COR-L47 (cell line): ENCODE measurements at regions not wholly inside any gene's neighbourhood (a gene's known extent, or its start where the extent isn't known, plus 50 kb on each side); places are given as distances from the start of the nearest gene placed in this dataset.
"Not testable (repeated sequence)": the region's sequence is repeated elsewhere in the genome, so short reads cannot be mapped to it uniquely, and the experiment has no call there.

ENCODE experiments used
- DNase-seq: peaks from one replicate; lab custom pipeline; 2025; lab: John Stamatoyannopoulos, UW

DNA sequence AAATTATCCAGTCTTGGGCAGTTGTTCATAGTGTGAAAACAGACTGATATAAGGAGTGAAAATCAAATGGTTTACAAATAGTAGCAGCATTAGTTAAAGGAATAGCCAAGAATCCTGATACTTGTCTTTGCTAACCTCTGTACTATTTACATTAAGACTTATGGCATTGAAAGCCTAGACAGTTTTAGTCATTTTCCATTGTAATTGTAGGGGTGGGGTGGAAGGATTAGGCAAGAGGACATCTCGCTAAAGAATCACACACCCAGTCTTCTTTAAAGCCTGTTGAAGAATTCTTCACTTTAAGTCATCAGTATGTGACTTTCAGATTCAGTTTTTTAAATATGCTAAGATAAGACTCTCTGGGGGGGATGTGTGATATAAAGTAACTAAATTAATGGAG, 207.5 kb upstream of the PHACTR1 start:
- DNase-seq: no peak

DNA sequence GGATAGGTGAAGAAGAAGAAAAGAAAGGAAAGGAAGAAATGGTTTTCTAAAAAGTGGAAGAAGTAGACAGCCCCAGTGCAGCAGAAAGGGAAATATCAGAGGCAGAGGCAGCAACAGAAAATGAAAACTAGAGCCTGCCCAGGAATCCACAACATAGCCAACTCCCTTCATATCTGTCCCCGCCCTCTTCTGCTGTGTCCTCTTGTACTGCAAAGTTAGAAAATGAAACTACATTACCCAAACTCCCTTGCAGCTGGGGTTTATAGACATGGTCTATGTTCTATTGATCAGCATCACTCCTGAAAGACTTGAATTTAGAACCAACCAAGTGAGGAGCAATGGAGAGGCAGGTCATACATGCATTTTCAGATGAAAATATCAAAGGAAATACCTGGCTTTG, 200.5 kb upstream of the PHACTR1 start:
- no peak for DNase-seq

DNA sequence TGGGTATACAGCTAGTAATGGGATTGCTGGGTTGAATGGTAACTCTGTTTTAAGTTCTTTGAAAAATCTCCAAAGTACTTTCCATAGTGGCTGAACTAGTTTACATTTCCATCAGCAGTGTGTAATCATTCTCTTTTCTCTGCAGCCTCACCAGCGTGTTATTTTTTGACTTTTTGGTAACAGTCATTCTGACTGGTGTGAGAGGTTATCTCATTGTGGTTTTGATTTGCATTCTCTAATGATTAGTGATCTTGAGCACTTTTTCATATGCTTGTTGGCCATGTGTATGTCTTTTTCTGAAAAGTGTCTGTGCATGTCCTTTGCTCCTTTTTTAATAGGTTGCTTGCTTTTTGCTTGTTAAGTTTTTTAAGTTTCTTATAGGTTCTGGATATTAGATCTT, 194.2 kb upstream of the PHACTR1 start:
- no peak for DNase-seq

DNA sequence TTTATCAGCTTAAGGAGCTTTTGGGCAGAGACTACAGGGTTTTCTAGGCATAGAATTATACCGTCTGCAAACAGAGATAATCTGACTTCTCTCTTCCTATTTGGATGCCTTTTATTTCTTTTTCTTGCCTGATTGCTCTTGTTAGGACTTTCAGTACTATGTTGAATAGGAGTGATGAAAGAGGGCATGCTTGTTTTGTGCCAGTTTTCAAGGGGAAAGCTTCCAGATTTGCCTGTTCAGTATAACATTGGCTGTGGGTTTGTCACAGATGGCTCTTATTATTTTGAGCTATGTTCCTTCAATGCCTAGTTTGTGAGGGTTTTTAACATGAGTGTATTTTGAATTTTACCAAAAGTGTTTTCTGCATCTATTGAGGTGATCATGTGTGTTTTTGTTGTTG, 192.8 kb upstream of the PHACTR1 start:
- DNase-seq: no peak

DNA sequence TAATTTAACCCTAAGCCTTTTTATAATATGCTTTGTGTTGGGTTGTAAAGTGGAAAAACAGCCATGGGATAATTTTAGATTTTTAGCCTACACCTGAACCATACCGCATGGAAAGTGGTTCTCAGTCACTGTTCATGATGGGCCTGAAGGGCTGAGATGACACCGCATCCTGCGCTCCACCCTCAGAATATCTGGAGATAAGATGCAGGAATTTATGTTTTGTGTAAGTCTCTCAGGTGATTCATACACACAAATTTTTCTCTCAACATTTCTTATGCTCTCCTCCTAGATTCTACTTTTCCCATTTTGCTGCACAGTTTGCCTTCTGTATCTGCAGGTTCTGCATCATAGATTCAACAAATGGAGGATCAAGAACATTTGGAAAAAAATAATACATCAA, 191.3 kb upstream of the PHACTR1 start:
- no peak for DNase-seq

DNA sequence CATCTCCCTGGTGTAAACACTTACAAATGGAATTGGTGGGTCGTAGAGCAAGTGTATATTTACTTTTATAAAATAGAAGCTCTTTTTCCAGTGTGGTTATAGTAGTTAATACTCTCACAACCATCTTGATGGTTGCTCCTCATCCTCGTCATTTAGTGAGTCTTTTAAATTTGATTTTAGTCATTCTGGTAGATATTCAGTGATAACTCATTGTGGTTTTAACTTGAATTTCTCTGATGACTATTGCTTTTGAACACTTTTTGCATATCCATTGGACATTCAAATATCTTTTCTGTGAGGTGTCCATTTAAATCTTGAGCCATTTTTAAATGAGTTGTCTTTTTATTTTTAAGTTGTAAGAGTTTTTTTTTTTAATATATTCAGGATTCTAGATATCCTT, 189.2 kb upstream of the PHACTR1 start:
- no peak for DNase-seq

DNA sequence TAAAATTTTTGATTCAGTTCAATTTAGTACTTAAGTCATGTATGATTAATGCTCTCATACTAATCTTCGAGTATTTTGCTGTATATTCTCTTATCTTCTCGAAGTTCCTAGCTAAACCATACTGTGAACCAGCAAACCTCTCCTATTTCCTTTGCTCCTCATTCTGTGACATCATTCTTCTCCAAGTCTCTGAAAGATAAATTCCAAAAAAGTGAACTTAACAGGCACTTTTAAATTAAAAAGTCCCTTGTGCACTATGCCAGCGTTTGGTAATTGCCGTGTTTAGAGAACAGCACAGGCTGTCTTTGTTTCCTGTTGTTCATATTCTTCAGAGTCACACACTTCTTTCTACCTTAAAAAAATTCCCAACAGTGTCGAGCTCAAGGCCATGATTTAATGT, 188.4 kb upstream of the PHACTR1 start:
- DNase-seq: no peak

DNA sequence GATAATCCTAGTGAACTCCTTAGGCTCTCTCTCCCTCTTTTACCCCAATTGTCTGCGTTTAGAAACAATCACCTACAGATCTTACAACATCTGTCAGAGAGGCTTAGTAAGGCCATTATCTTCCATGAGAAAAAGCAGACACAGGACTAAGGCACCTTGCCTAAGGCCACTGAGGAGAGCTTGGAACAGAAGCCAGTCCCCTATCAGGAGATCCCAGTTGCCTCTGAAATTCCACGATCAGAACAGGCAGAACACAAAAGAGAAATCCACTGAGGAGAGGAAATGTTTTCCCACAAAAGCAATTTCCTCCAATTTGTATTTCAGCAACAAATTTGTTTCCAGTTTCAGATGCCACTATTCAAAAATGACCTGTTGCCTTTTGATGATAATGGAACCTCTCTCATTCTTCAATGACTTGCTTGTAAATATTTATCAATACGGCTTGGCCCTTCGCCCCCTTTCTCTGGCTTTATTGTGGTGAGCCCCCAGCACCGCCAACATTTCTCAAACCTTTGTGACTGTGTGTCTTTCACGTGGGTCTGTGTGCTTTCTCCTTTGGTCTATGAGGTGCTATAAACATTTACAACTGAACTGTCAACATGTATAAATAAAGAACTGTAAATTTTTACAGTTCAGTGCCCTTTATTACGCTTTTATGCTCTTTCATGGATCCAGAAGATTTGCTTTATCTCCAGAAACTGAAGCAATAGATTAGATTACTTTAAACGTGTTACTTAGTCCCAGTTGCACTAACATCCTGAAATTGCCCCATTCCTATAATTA, 187.8 kb upstream of the PHACTR1 start:
- DNase-seq: no peak

DNA sequence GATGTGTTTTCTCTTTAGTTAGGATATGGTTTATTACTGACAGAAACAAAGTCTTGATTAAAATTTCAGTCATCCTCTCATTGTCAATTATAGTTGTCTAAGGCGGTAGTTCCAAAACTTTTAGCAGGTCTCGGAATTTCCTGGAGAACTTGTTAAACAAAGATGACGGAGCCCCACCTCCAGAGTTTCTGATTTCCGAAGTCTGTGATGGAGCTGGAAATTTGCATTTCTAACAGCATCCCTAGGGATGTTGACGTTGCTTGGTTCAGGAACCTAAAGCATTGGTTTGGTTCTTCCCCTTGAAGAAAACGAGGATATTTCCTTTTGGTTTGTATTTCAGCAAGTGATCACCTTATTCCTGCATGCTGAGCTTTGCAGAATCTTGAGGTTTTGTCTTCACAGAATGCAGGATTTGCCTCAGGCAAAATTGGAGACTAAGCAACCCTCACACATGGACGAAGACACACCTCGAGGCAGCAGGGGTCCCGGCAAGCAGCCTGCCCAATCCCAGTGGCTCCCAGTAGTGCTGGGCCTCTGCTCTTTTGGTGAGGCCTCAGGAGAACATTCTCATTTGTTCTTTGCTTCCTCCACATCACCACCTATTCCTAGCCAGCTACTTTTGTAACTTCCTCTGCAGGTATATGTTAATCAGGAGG, 187.1 kb upstream of the PHACTR1 start:
- DNase-seq: no peak

DNA sequence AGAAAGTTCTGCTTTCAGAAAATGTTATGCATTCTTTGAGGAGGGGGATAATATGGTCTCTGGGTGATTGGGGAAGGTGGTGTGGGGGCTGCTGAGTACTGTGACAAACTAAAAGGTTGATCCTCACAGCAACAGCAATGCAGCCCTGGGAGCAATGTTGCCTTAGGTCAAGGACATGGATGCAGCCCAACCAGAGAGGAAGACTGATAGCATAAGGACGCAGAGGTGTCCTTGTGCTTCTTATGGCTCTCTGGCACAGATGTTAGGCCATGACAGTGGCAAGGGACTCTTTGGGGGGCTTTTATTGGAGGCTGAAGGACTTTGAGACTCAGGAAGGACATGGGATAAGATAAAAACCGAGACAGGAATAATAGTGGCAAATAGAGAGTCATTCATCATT, 186.2 kb upstream of the PHACTR1 start:
- no peak for DNase-seq

DNA sequence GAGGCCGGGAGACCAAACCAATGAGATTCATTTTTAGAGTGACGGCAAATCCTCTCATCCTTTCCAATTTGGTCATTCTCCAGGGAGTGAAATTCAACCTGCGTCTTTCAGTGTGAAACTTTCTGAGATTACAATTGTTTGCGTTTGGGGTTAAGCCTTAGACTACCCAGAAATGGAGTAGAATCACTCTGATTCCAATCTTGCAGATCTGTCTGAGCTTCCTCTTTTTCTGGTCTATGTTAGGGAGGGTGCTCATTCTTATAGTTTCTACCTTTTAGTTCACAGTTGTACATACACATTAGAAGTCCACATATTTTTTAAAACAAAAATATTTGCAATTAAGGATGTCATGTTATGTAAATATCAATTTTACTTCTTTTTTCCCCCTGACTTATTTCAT, 183.0 kb upstream of the PHACTR1 start:
- DNase-seq: no peak

DNA sequence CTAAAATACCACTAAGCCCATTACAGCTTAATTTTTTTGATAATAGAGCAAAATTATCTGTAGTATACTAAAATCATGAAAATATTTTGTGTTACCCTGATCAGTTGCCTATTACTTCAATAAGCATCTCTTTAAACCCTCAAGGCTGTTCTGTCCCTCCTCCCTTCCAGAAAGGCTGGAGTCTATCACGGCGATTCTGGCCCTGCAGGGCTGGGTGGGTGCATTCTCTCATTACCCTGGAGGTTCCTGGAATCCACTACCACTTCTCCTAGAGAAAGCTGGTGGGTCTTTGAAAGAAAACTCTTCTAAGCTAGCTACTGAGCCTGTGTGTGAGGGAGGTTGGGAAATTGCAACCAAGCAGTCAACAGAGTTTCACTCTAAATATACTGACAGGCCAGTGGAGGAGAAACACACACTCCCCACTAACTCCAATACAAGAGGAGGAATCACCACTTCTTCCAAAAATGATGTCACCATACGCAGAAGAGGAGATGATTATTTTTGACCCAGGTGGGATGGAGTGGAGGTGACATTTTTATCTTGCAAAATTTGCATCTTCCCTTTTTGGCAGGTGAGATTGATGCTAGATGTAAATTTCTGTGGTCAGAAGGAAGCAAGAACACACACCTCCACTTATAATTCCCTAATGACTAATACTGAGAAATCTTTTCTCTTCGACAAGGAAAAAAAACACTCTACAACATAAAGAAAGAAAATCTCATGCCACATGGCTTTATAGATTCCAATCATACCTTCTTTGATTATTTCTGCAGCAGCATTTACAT, 182.3 kb upstream of the PHACTR1 start:
- DNase-seq: no peak

DNA sequence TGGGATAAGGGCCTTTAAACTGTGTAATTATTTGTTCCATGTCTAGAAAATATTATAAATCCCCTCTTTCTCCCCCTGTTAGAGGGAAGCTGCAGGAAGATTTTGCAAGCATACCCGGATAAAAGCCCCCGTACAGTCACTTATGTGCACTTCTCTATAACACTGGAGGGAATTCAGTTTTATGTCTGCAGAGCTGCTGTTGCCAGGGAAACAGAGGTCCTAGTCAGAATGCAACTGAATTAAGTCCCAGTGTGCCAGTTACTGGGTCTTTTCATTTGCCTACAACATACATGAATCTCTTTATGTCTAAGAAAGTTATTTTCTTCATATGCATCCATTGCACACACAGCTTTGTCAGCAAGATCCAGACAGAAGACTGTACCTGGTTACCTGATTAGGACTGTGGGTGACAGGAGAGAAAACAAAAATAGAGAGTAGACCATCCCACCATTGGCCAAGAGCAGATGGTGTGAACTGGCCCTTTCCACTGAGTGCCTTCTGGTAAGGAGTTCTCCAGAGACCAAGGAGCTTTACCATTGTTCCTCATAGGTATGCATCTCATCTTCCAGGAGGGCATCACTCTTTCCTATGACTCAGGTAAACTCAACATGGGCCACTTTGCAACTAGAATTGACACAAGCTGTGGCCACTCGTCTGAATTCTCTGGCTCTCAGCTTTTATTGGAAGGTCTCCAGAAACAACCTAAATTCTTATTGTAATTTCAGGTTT, 180.8 kb upstream of the PHACTR1 start:
- no peak for DNase-seq

DNA sequence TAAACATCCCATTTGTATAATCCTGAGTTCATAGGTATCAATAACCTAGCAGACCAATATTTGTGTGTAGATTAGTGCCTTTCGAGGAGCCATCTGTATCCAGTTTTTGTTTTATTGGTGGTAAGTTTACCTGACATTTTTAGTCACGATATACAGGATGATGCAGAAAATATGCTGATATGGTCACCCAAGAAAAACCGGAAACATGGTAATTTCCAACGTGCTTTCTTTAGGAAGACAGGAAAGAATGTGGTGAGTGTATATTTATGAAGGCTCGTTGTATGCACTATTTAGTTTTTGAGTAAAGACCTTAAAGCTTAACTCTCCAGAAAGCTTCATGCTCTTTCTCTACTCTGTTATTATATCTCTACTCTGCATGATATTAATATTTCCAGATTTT, 180.2 kb upstream of the PHACTR1 start:
- DNase-seq: no peak

DNA sequence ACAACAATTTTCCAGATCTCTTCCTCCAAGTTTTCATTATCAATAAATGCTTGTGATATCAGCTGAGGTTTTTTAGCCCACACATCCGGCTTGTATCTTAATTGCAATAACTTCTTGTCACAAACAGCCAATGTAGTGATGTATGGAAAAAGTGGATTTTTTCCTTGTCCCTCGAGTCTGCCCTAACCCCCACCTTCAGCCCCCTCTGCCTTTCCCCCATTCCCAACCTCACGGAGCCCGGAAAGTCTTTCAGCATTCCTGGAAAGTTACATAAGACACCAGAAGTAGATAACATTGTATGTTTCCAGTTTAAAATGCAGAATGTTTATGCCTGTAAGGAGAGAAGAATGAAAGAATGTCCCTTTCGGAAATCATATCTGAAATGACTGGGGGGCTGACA, 179.2 kb upstream of the PHACTR1 start:
- DNase-seq: no peak

DNA sequence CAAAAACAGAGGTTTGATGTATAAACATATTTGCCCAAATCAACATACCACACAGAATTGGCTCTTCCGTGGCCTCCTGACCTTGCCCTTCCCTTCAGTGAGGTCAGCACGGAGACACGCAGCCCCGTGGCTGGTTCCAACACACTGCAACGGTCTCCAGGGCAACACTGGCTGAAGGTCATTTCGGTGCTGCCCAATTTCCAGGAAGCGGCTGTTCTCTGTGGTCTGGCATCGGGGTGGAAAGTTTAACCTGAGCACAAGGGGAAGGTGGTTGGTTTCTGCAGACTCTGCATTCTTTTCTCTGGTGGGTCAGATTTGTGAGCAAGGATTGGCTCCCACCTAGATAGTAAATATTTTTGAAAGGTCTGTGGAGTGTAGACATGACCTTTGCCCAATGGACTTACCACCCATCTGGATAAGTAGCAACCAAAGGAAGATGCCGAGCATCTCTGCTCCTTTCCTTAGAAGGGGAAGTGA, 177.6 kb upstream of the PHACTR1 start:
- no peak for DNase-seq

DNA sequence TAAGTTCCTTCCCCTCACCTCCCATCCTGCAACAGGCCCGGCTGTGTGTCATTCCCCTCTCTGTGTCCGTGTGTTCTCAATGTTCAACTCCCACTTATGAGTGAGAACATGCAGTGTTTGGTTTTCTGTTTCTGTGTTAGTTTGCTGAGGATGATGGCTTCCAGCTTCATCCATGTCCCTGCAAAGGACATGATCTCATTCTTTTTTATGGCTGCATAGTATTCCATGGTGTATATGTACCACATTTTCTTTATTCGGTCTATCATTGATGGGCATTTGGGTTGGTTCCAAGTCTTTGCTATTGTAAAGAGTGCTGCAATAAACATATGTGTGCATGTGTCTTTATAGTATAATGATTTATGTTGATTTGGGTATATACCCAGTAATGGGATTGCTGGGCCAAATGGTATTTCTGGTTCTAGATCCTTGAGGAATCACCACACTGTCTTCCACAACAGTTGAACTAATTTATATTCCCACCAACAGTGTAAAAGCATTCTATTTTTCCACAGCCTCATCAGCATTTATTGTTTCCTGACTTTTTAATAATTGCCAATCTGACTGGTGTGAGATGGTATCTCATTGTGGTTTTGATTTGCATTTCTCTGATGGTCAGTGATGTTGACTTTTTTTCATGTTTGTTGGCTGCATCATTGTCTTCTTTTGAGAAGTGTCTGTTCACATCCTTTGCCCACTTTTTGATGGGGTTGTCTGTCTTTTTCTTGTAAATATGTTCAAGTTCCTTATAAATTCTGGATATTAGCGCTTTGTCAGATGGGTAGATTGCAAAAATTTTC, 174.1 kb upstream of the PHACTR1 start:
- DNase-seq: not testable (repeated sequence)

DNA sequence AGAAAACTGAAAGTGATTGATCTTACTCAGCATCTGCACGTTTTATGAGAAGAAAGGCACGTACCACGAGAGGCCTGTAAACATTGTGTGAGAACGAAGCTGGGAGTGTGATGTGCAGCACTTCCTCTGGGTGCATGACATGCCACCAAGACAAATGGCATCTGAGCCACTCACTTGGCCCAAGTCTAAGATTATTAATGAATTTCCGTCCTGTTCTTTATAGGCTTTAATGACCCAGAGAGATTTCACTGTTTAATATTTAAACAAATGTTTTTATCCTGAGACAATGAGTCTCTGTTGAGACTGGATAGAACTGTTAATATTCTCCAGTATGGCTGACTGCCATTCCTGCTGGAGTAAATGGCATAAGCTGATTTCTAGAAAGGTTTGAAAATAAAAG, 172.6 kb upstream of the PHACTR1 start:
- no peak for DNase-seq

DNA sequence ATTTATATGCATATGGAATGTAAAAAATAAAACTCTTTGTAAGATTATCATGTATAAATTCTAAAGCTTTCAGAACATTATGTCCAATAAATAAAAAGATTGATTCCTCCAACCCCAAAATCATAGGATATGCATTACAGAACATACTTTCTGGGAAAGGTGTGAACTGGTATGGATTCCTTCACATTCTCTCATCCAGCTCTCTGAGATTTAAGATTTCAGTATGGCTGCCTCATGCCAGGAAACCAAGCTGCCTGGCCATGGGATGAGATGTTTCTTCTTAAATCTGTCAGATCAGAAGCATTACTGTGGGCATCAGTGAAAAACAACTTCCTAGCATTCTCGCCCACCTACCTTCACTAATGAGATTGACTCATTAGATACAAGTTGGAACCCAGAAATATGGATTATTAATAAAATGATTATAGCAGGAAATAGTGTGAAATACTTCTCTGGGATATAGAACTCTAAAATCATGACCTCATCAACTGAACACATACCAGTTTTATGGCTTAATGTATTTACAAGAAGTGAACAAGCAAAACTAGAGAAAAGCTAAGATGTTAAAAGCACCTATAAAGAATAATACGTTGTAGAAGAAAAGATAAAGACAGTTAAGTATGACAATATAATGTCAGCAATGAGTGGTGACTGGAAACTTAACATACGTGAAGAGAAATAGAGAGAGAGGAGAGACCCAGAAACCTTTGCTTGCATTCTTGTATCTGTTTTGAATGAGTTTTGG, 171.6 kb upstream of the PHACTR1 start:
- DNase-seq: no peak

DNA sequence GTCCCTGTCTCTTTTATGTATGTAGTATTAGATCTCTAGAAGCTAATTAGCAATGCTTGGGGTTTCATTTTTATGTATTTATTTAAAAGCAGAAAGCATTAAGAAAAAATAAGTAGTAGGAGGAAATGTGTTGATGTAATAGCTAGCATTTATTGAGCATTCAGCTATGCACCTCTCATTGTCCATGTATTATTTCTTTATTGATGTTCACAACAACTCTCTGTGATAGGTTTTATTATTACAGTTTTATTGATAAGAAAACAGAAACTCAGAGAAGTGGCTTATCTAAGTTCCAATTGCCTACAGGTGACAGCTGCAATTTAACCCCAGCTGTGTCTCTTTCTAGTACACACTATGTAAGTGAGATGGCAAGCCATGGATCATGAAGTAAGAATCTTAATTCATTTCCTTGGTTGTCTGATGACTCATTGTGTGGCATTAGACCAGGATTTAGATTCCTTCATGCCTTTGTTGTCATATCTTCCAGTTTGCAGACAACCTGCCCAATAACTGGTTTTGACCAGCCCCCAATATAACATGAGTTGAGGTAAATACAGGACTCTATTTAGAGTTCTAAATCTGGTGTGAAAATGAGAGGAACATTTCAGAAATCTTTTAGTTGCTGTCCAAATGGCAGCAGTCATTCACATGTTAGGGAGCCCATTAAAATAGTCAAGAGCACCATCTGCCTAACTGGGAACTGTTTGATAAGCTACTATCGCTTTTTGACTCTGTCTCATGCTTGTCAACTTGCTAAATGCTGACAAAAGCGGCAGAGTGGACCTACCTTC, 170.8 kb upstream of the PHACTR1 start:
- no peak for DNase-seq
